HEK293T (cell line): ENCODE measurements at regions not wholly inside any gene's neighbourhood (a gene's known extent, or its start where the extent isn't known, plus 50 kb on each side); places are given as distances from the start of the nearest gene placed in this dataset.

ENCODE experiments used
- CTCF ChIA-PET: fragments of 350-600 bp; formaldehyde crosslinking; extraction: SDS; loops from one replicate; lab custom pipeline; 2021; ENCODE audit warnings: antibody characterized with exemption, inconsistent platforms; lab: Yijun Ruan, JAX
- POLR2A ChIA-PET: fragments of 350-600 bp; formaldehyde crosslinking; extraction: SDS; loops from one replicate; lab custom pipeline; 2020; ENCODE audit warnings: antibody characterized with exemption, inconsistent platforms; lab: Yijun Ruan, JAX
- DNase-seq: peaks from one replicate; pipeline ENCODE4 v3.0.0; 2012; ENCODE audit warnings: mixed read lengths; ENCODE audit errors: extremely low spot score
- ARNT ChIP-seq: fragments of 450-650 bp; IDR thresholded peaks from 2 replicates; pipeline ENCODE4 v1.6.1; 2017; ENCODE audit warnings: mild to moderate bottlenecking
- BHLHE40 ChIP-seq: fragments of 450-650 bp; IDR thresholded peaks from 2 replicates; pipeline ENCODE4 v1.6.1; 2016; ENCODE audit warnings: mild to moderate bottlenecking, moderate library complexity, borderline replicate concordance
- CTBP1 ChIP-seq: fragments of 450-650 bp; IDR thresholded peaks from 2 replicates; pipeline ENCODE4 v1.6.1; 2016; ENCODE audit warnings: borderline replicate concordance
- ELF4 ChIP-seq: fragments of 450-650 bp; IDR thresholded peaks from 2 replicates; pipeline ENCODE4 v1.6.1; 2017; ENCODE audit warnings: antibody characterized with exemption
- FOXA1 ChIP-seq: fragments of 450-650 bp; IDR thresholded peaks from 2 replicates; pipeline ENCODE4 v1.6.1; 2016; ENCODE audit warnings: mild to moderate bottlenecking
- FOXK2 ChIP-seq: fragments of 450-650 bp; IDR thresholded peaks from 2 replicates; pipeline ENCODE4 v1.6.1; 2016; ENCODE audit warnings: mild to moderate bottlenecking
- FOXM1 ChIP-seq: fragments of 450-650 bp; IDR thresholded peaks from 2 replicates; pipeline ENCODE4 v1.6.1; 2017; ENCODE audit warnings: mild to moderate bottlenecking, borderline replicate concordance
- HDGF ChIP-seq: fragments of 450-650 bp; IDR thresholded peaks from 2 replicates; pipeline ENCODE4 v1.6.1; 2017; ENCODE audit warnings: antibody characterized with exemption, borderline replicate concordance
- L3MBTL2 ChIP-seq: fragments of 450-650 bp; conservative IDR thresholded peaks from 2 replicates; pipeline ENCODE4 v1.6.1; 2016; ENCODE audit warnings: mild to moderate bottlenecking
- LEF1 ChIP-seq: fragments of 450-650 bp; IDR thresholded peaks from 2 replicates; pipeline ENCODE4 v1.6.1; 2017; ENCODE audit warnings: mild to moderate bottlenecking, borderline replicate concordance
- NFRKB ChIP-seq: fragments of 450-650 bp; IDR thresholded peaks from 2 replicates; pipeline ENCODE4 v1.6.1; 2016; ENCODE audit warnings: mild to moderate bottlenecking, moderate library complexity
- SP1 ChIP-seq: fragments of 450-650 bp; IDR thresholded peaks from 2 replicates; pipeline ENCODE4 v1.6.1; 2017
- SUZ12 ChIP-seq: fragments of 450-650 bp; IDR thresholded peaks from 2 replicates; pipeline ENCODE4 v1.6.1; 2016; ENCODE audit warnings: mild to moderate bottlenecking
- TARDBP ChIP-seq: fragments of 450-650 bp; IDR thresholded peaks from 2 replicates; pipeline ENCODE4 v1.6.1; 2016
- ZNF384 ChIP-seq: fragments of 450-650 bp; IDR thresholded peaks from 2 replicates; pipeline ENCODE4 v1.6.1; 2016
- TF ChIP-seq, protein P1 (sequence below): fragments of 450-650 bp; IDR thresholded peaks from 2 replicates; pipeline ENCODE4 v1.6.1; 2016

DNA sequence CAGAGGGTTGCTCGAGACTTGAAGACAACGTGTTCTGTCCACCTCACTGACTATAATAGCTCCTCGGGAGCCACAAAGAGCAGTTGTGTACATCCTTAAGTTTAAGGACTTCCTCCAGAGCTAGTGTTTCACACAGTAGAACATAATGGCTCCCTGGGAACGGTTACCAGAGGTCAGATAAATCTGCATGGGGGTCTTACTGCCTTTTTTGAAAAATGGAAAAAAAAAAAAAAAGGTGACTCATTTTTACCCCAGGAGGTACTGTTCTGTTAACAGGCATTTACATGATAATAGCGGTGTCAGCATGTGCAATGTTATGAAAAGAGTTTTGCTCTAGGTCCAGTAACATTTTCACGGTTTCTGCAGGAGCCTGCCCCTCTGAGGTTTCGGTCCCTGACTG, 498.9 kb upstream of the WWC1 start:
- DNase-seq = no peak
- ChIA-PET CTCF (interaction anchor here (0.7 kb wide), 2 partner anchors 22 to 49 kb away, joined by 4 to 6 read pairs; no protein-coding TSS in a partner anchor), POLR2A (no interaction called here)
- TF ChIP-seq ZNF384 (no peak), LEF1 (no peak), FOXK2 (no peak), SP1 (no peak), CTBP1 (no peak), FOXM1 (no peak), ARNT (no peak), BHLHE40 (no peak), L3MBTL2 (no peak), SUZ12 (no peak), ELF4 (no peak), TARDBP (no peak), FOXA1 (no peak), NFRKB (no peak), HDGF (no peak)
- TF ChIP-seq, protein P1, sequence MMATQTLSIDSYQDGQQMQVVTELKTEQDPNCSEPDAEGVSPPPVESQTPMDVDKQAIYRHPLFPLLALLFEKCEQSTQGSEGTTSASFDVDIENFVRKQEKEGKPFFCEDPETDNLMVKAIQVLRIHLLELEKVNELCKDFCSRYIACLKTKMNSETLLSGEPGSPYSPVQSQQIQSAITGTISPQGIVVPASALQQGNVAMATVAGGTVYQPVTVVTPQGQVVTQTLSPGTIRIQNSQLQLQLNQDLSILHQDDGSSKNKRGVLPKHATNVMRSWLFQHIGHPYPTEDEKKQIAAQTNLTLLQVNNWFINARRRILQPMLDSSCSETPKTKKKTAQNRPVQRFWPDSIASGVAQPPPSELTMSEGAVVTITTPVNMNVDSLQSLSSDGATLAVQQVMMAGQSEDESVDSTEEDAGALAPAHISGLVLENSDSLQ = no peak

- CTCF ChIA-PET = interaction anchor here (0.5 kb wide), 1 partner anchor 219 kb away, joined by 7 read pairs; no protein-coding TSS in a partner anchor
- no peak for DNase-seq
- TF ChIP-seq, protein P1 = no peak
- no peak for TF ChIP-seq BHLHE40
- TF ChIP-seq HDGF = no peak
- no peak for TF ChIP-seq ELF4
- TF ChIP-seq NFRKB = no peak
- POLR2A ChIA-PET = no interaction called here
These were observed 497.7 kb upstream of the WWC1 start for GRCh38 chr5:167793700-167794099.

GRCh38 chr5:167794121-167794520, 497.3 kb upstream of the WWC1 start:
- CTCF ChIA-PET = no interaction called here
- POLR2A ChIA-PET = no interaction called here

GRCh38 chr5:167796672-167797071, 494.8 kb upstream of the WWC1 start:
- ChIA-PET CTCF (no interaction called here), POLR2A (no interaction called here)
- no peak for TF ChIP-seq FOXM1
- TF ChIP-seq L3MBTL2 = no peak
- TF ChIP-seq CTBP1 = no peak
- no peak for DNase-seq

More at GRCh38 chr5:167794121-167794520, 497.3 kb upstream of the WWC1 start:
- TF ChIP-seq HDGF (no peak), NFRKB (no peak), TARDBP (no peak), FOXA1 (no peak), ARNT (no peak), SUZ12 (no peak), LEF1 (no peak), ZNF384 (no peak), CTBP1 (no peak), BHLHE40 (no peak), SP1 (no peak), ELF4 (no peak), L3MBTL2 (no peak), FOXK2 (no peak), FOXM1 (no peak)
- TF ChIP-seq, protein P1 = no peak
- DNase-seq = no peak

DNA sequence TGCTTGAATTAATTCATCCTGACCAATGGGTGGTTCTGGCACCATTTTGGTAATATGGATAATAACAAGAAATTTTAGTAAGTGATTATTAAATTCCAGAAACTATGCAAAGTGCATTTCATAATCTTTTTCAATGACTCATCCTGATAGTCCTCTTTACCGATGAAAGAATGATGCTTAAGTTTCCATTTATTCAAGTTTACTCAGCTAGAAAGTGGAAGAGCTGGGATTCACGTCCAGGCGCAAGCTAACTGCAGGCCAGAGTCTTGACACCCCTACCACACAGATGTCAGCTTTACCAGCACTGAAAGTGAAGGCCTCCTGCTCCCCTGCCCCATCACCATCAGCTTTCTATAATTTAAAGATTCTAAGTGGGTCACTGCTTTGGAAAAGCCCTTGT, 493.5 kb upstream of the WWC1 start:
- TF ChIP-seq SUZ12 = no peak
- TF ChIP-seq ELF4 = no peak
- TF ChIP-seq L3MBTL2 = no peak
- TF ChIP-seq HDGF = no peak
- no peak for TF ChIP-seq SP1
- TF ChIP-seq ARNT = no peak
- no peak for TF ChIP-seq TARDBP
- TF ChIP-seq ZNF384 = no peak
- TF ChIP-seq CTBP1 = no peak
- TF ChIP-seq BHLHE40 = no peak
- TF ChIP-seq NFRKB = no peak
- TF ChIP-seq LEF1 = no peak
- no peak for TF ChIP-seq FOXA1
- no peak for TF ChIP-seq FOXK2
- TF ChIP-seq FOXM1 = no peak
- TF ChIP-seq, protein P1 = no peak
- no peak for DNase-seq
- POLR2A ChIA-PET = no interaction called here
- CTCF ChIA-PET = no interaction called here

- TF ChIP-seq FOXA1 = no peak
- TF ChIP-seq NFRKB = no peak
- no peak for TF ChIP-seq FOXM1
- no peak for TF ChIP-seq TARDBP
- no peak for TF ChIP-seq SP1
- TF ChIP-seq L3MBTL2 = no peak
- no peak for TF ChIP-seq FOXK2
- no peak for TF ChIP-seq BHLHE40
- TF ChIP-seq ARNT = no peak
- TF ChIP-seq ZNF384 = no peak
- TF ChIP-seq CTBP1 = no peak
- TF ChIP-seq LEF1 = no peak
- TF ChIP-seq HDGF = no peak
- TF ChIP-seq ELF4 = no peak
- TF ChIP-seq, protein P1 = no peak
- no peak for TF ChIP-seq SUZ12
- ChIA-PET CTCF (no interaction called here), POLR2A (no interaction called here)
These were observed 493.0 kb upstream of the WWC1 start for GRCh38 chr5:167798448-167798847.

More at GRCh38 chr5:167798448-167798847, 493.0 kb upstream of the WWC1 start:
- DNase-seq = no peak
